Activated naive CD4-positive, alpha-beta T cell treated with anti-CD3 and anti-CD28 coated beads, Interleukin-2, amount 10 ng/mL, durations not matched to agents 7 days and 5 days (primary cell): ENCODE measurements at regions not wholly inside any gene's neighbourhood (a gene's known extent, or its start where the extent isn't known, plus 50 kb on each side); places are given as distances from the start of the nearest gene placed in this dataset.

Source experiments
- CTCF ChIA-PET: fragments of 350-600 bp; sonication (Branson Sonifier 250); formaldehyde crosslinking; loops from one replicate; lab custom pipeline; 2021; ENCODE audit warnings: antibody characterized with exemption; lab: Charles Lee
- DNase-seq: peaks from one replicate; pipeline ENCODE4 v3.0.0-alpha.2; 2020
- H3K27ac Mint-ChIP-seq: one replicate; pipeline ENCODE4 v1.8.0; 2021; ENCODE audit warnings: mild to moderate bottlenecking, moderate library complexity, mixed read lengths
- H3K27me3 Mint-ChIP-seq: one replicate; pipeline ENCODE4 v1.8.0; 2021; ENCODE audit warnings: mild to moderate bottlenecking, mixed read lengths
- H3K36me3 Mint-ChIP-seq: one replicate; pipeline ENCODE4 v1.8.0; 2021; ENCODE audit warnings: mixed read lengths
- H3K4me1 Mint-ChIP-seq: one replicate; pipeline ENCODE4 v1.8.0; 2021; ENCODE audit warnings: mixed read lengths
- H3K4me3 Mint-ChIP-seq: one replicate; pipeline ENCODE4 v1.8.0; 2021; ENCODE audit warnings: mild to moderate bottlenecking, moderate library complexity, mixed read lengths
- H3K9me3 Mint-ChIP-seq: one replicate; pipeline ENCODE4 v1.8.0; 2021; ENCODE audit warnings: mixed read lengths

DNA sequence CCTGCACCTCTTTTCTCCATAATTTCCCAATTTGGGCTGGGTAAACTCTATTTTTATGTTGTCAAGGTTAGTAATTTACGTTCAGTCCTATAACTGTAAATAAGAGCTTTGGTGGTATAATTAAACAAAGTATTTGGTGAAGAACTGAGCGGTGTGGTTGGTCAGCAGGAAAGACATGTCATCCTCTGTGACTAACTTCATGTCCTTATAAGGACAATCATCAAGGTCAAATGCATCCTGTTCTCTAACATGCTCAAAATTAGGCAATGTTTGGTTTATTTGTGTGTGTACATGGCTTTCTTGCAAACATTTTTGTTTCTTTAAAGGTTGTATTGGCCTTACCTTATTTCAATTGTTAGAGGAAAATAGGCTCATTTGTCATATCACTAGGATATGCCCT is 121.5 kb upstream of the NABP1 start:
- Mint-ChIP-seq H3K27me3 (peaks cover 27% of the 10 kb centered on the region), H3K27ac (no peak overlapping the region), H3K4me3 (no peak overlapping the region), H3K36me3 (no peaks in the 10 kb centered on the region), H3K9me3 (no peaks in the 10 kb centered on the region), H3K4me1 (peaks cover 2% of the 10 kb centered on the region)
- CTCF ChIA-PET = interaction anchor here (1.3 to 8.6 kb wide), 5 partner anchors 18 to 605 kb away, joined by 3 to 103 read pairs (median 6); no protein-coding TSS in a partner anchor
- no peak for DNase-seq

DNA sequence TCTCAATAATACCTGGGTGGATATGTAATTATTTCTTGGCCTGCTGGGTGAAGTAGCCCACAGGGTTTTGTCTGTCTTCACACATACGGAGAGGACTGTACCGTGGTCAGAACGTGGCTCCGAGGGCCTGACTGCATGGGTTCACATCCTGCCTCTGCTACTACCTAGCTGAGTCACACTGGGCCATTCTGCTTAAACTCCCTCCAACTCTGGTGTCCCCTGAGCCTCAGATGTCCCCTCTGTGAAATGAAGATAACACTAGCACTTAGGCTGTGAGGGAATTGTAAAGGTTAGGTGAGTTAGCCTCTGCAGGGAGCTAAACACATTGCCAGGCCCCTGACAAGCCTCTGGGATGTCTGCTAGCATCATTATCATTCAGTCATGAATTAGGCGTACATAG is 120.1 kb upstream of the NABP1 start:
- Mint-ChIP-seq H3K4me3 (no peak overlapping the region), H3K27me3 (peaks cover 31% of the 10 kb centered on the region), H3K27ac (no peak overlapping the region), H3K36me3 (no peaks in the 10 kb centered on the region), H3K9me3 (no peaks in the 10 kb centered on the region), H3K4me1 (peaks cover 2% of the 10 kb centered on the region)
- no peak for DNase-seq
- CTCF ChIA-PET = interaction anchor here (0.6 to 8.6 kb wide), 5 partner anchors 10 to 604 kb away, joined by 3 to 103 read pairs (median 3); no protein-coding TSS in a partner anchor

DNA sequence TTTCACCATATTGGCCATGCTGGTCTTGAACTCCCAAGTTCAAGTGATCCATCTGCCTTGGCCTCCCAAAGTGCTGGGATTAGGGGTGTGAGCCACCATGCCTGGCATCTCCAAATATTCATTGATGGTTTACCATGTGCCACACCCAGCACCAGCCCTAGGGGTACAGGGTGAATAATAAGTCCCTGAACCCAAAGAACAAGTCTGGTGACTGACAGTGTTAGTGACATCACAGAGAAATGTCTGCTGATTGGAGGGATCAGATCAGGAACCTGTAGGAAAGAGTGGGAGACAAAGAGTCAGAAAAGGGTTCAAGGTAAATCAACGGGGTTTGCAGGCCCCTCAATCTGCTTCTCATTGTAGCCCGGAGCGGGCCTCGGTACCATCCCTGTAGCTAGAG is 118.4 kb upstream of the NABP1 start:
- Mint-ChIP-seq H3K4me1 (peaks cover 9% of the 10 kb centered on the region), H3K36me3 (no peaks in the 10 kb centered on the region), H3K4me3 (no peak overlapping the region), H3K9me3 (no peaks in the 10 kb centered on the region), H3K27ac (no peak overlapping the region), H3K27me3 (peaks cover 36% of the 10 kb centered on the region)
- CTCF ChIA-PET = interaction anchor here (1.6 kb wide), 1 partner anchor 12 kb away, joined by 5 read pairs; no protein-coding TSS in a partner anchor
- DNase-seq = no peak

DNA sequence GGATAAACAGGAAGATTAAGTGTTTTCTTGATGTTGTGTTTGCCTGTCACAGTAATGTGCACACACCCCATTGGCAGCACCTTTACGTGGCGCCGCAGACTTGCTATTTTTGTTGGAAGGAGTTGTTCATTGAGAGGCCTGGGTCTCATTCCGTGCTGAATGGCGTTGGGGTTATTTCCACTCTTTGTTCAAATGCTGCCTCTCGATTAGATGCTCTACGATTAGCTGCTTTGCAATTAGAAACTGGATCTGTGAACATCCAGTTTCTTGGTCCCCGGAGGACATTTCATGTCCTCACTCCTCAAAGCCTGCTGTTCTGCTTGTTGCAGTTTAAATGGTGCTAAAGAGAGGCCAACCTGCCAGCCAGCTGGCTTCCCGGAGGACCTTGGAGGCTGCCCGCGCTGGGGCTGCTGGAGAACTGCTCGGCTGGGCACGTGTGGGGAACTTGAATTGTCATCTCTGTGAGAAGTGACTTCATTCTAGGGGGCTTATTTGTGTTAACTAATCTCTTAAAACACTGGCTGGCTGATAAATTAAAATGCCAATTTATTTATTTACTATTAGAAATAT is 117.4 kb upstream of the NABP1 start:
- H3K4me1 Mint-ChIP-seq = peaks cover 16% of the 10 kb centered on the region
- H3K27me3 Mint-ChIP-seq = peaks cover 41% of the 10 kb centered on the region
- H3K36me3 Mint-ChIP-seq = no peaks in the 10 kb centered on the region
- no peak overlapping the region for H3K27ac Mint-ChIP-seq
- no peaks in the 10 kb centered on the region for H3K9me3 Mint-ChIP-seq
- CTCF ChIA-PET = interaction anchor here (1.1 to 1.6 kb wide), 2 partner anchors 11 to 602 kb away, joined by 3 to 5 read pairs; no protein-coding TSS in a partner anchor
- no peak overlapping the region for H3K4me3 Mint-ChIP-seq
- DNase-seq = no peak

DNA sequence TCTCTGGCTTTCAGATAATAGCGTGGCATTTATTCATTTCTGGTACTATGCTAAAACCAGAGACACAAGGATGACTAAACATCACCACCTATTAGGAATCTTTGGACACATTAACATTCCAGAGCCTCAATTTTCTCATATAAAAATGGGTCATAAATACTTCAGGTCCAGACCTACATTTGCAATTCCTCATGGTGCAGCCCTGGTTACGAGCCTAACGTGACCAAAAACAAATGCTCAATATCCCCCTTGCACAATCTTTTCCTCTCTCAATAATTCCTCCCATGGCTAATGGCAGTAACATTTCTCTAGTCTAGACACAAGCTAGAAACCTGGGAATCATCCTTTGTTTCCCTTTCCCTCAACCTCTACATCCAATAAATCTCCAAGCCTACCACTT is 112.8 kb upstream of the NABP1 start:
- no peak overlapping the region for H3K4me3 Mint-ChIP-seq

DNA sequence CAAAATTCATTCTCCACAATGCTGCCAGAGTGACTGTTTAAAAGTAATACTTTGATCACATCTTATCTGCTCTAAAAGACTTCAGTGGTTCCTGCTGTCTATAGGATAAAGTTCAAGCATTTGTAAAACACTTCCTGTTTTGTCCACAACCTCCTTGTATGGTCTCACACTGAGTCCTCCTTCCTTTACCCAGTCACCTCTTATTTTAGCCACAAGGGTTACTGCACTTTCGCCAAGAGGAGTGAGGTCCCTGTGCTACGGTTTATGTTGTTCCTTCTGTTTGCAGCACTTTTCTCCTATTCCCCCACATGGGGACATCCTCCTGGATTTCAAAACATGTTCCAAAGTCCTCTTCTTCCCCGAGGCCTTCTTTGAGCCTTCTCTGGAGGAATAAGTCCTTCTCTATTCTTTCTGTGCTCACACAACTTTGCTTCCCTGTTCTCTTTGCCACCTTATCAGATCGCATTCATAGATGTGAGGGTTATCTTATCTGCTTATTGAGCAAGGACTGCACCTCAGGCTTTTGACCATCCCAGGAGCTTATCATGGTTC is 112.2 kb upstream of the NABP1 start:
- Mint-ChIP-seq H3K9me3 (no peaks in the 10 kb centered on the region), H3K27ac (no peak overlapping the region), H3K4me3 (no peak overlapping the region), H3K27me3 (peaks cover 61% of the 10 kb centered on the region), H3K4me1 (peaks cover 43% of the 10 kb centered on the region), H3K36me3 (no peaks in the 10 kb centered on the region)
- no peak for DNase-seq
- CTCF ChIA-PET = interaction anchor here (0.6 to 2.1 kb wide), 11 partner anchors 20 to 597 kb away, joined by 3 to 25 read pairs (median 4); partner anchors contain the start of gene NABP1

More for the DNA sequence above, 112.8 kb upstream of the NABP1 start:
- CTCF ChIA-PET = interaction anchor here (1.1 to 1.7 kb wide), 4 partner anchors 11 to 598 kb away, joined by 3 to 8 read pairs (median 3); partner anchors contain the start of gene NABP1
- no peaks in the 10 kb centered on the region for H3K36me3 Mint-ChIP-seq
- peaks cover 64% of the 10 kb centered on the region for H3K27me3 Mint-ChIP-seq
- no peaks in the 10 kb centered on the region for H3K9me3 Mint-ChIP-seq
- peaks cover 37% of the 10 kb centered on the region for H3K4me1 Mint-ChIP-seq
- no peak for DNase-seq
- no peak overlapping the region for H3K27ac Mint-ChIP-seq

DNA sequence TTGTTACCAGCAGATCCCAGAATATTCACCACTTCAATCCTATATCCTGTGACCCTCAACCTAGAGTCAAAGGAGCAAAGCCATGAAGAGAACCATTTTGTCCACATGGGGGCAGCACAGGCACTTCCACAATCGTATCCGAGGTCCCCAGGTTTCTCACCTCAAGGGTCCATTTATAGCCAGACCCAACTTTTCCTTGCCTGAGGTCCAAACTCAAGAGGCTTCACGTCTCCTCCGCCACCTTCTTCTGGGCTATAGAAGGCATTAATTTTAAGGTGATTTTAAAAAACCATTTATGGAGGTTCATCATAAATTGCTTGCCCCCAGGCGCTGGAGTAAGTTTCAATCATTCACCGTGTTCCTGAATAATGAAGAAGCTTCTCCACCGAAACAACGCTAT is 111.6 kb upstream of the NABP1 start:
- CTCF ChIA-PET = interaction anchor here (0.6 to 2.1 kb wide), 24 partner anchors 13 to 596 kb away, joined by 3 to 25 read pairs (median 4); partner anchors contain the start of gene NABP1
- Mint-ChIP-seq H3K9me3 (no peaks in the 10 kb centered on the region), H3K27me3 (peaks cover 60% of the 10 kb centered on the region), H3K4me3 (no peak overlapping the region), H3K4me1 (peaks cover 49% of the 10 kb centered on the region), H3K36me3 (no peaks in the 10 kb centered on the region), H3K27ac (no peak overlapping the region)
- peak; percentile 77 for DNase-seq

DNA sequence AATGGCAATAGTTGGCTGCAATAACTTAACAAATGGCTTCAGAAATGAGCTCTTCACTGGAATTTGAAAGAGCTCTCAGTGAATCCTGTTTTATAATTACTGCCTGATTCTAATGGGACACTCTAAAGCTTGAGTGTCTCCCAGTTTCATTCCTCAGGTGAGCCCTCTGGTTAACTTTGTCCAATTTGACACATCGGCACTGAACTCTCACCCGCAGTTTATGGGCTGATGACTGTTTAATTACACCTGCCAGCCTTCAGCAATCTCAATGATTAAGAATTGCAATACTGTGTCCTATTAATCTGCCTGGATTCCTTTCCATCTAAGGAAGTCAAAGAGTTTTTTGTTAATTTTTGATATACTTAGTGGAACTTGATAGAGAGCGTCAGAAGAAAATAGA is 110.7 kb upstream of the NABP1 start:
- Mint-ChIP-seq H3K9me3 (no peaks in the 10 kb centered on the region), H3K27ac (no peak overlapping the region), H3K36me3 (no peaks in the 10 kb centered on the region), H3K27me3 (peaks cover 55% of the 10 kb centered on the region), H3K4me1 (peaks cover 51% of the 10 kb centered on the region), H3K4me3 (no peak overlapping the region)
- CTCF ChIA-PET = interaction anchor here (0.6 to 2.1 kb wide), 25 partner anchors 9 to 595 kb away, joined by 3 to 25 read pairs (median 4); no protein-coding TSS in a partner anchor
- DNase-seq = no peak

DNA sequence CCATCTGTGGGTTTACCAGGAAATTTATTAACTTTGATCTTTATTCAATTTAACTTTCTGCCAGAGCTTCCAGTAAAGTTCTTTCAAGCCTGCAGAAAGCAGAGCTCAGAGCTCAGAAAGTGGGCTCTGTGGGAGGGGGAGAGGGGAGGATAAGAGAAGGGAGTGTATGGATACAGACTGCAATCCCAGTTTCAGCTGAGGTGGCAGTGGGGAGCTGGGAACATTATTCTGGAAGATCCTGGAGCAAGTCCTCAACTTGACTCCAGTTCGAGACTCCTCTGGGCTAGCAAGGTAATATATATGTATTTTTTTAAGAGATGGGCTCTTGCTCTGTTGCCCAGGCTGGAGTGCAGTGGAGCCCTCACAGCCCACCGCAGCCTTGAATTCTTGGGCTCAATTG is 108.9 kb upstream of the NABP1 start:
- no peak overlapping the region for H3K4me3 Mint-ChIP-seq
- H3K9me3 Mint-ChIP-seq = no peaks in the 10 kb centered on the region
- peaks cover 45% of the 10 kb centered on the region for H3K27me3 Mint-ChIP-seq
- CTCF ChIA-PET = interaction anchor here (1.0 to 2.8 kb wide), 9 partner anchors 69 to 594 kb away, joined by 3 to 20 read pairs (median 5); partner anchors contain the start of gene NABP1
- H3K27ac Mint-ChIP-seq = no peak overlapping the region
- peaks cover 59% of the 10 kb centered on the region for H3K4me1 Mint-ChIP-seq
- H3K36me3 Mint-ChIP-seq = no peaks in the 10 kb centered on the region
- DNase-seq = no peak

DNA sequence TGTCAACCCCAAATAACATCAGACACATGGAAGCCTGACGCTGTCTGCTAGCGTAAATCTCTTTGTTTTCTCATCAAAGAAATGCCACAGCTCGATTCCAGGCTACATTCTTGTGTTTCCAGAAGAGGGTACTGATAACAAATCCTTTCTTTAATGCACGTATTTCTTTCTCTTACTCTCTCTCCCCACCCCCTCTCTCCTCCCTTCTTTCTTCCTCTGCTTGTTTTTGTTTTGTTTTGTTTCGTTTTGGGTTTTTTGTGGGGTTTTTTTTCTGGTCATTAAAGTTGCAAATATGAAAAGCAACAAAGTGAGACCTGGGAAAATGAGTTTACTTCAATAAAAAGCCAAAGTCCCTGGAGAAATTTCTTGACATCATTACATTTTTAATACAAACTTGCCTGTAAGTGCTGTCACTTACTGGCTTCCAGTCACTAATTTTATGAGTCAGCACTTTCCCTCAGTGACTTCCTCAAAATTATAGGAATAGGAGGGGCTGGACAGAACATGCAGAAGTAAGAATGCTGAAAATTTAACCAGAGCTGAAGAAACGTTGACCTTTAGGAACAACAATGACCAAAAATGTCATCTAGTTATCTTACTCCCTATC is 106.7 kb upstream of the NABP1 start:
- peak overlapping the region; percentile 17 for H3K4me3 Mint-ChIP-seq
- peaks cover 26% of the 10 kb centered on the region for H3K27me3 Mint-ChIP-seq
- peak overlapping the region; percentile 62 for H3K27ac Mint-ChIP-seq
- H3K4me1 Mint-ChIP-seq = peaks cover 39% of the 10 kb centered on the region
- DNase-seq = peak; percentile 46
- no peaks in the 10 kb centered on the region for H3K36me3 Mint-ChIP-seq
- H3K9me3 Mint-ChIP-seq = no peaks in the 10 kb centered on the region
- CTCF ChIA-PET = interaction anchor here (0.6 to 3.9 kb wide), 10 partner anchors 11 to 591 kb away, joined by 3 to 23 read pairs (median 5); no protein-coding TSS in a partner anchor

DNA sequence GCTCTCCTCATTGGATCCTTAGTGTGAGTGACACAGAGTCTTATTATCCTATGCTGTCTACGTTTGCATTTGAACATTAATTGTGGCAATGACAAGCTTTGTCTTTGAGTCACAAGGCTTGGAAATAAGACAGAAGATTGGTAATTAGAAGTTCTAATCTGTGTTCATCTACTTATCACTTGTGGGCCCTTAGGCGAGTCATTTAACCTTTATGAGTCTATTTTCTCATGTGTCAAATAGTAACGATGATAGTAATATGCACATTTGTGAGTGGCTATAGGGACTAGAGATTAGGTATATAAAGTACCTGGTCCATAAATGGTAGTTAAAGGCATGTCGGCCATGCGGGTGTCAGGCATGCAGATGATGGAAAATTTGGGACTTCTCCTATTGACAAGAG is 105.6 kb upstream of the NABP1 start:
- no peak overlapping the region for H3K27ac Mint-ChIP-seq
- no peaks in the 10 kb centered on the region for H3K9me3 Mint-ChIP-seq
- DNase-seq = no peak
- no peak overlapping the region for H3K4me3 Mint-ChIP-seq
- no peaks in the 10 kb centered on the region for H3K36me3 Mint-ChIP-seq
- peaks cover 26% of the 10 kb centered on the region for H3K27me3 Mint-ChIP-seq
- peaks cover 33% of the 10 kb centered on the region for H3K4me1 Mint-ChIP-seq
- CTCF ChIA-PET = interaction anchor here (1.3 to 3.9 kb wide), 5 partner anchors 102 to 590 kb away, joined by 3 to 23 read pairs (median 5); no protein-coding TSS in a partner anchor

DNA sequence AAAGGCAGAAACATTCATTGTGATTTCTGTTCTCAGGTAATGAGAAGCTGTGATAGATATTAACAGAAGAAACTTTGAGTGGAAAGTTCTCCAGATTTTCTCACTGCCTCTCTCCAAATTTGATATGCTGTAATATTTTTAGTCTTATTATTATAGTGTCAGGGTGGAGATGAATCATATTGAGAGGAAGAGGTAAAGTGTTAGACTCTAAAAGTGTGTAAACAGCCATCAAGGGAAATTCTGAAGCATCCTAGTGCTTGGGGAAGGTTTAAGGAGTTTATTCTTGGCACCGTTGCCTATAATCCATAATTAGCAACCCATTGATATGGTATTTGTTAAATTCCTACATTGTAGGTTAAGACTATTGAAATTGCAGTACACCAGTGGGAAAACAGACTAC is 104.7 kb upstream of the NABP1 start:
- no peak overlapping the region for H3K27ac Mint-ChIP-seq
- H3K4me3 Mint-ChIP-seq = no peak overlapping the region
- no peaks in the 10 kb centered on the region for H3K9me3 Mint-ChIP-seq
- H3K4me1 Mint-ChIP-seq = peaks cover 33% of the 10 kb centered on the region
- no peaks in the 10 kb centered on the region for H3K36me3 Mint-ChIP-seq
- CTCF ChIA-PET = interaction anchor here (1.3 to 3.9 kb wide), 3 partner anchors 116 to 589 kb away, joined by 3 to 23 read pairs (median 11); no protein-coding TSS in a partner anchor
- DNase-seq = no peak
- peaks cover 19% of the 10 kb centered on the region for H3K27me3 Mint-ChIP-seq

DNA sequence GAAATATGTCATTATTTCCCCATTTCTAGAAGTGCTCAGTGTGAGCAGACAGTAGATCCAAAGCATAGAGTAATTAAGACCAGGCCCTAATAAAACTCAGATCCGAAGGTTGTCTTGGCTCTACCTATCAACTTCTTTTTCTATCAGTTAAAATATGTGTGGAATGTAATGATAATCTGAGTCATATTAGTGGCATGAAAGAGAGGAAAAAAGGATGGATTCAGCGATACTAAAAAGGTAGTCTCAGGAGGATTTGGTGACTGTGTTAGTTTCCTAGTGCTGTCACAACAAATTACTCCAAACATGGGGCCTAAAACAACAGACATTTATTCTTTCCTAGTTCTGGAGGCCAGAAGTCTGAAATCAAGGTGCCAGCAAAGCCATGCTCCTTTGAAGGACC is 103.7 kb upstream of the NABP1 start:
- H3K27ac Mint-ChIP-seq = no peak overlapping the region

DNA sequence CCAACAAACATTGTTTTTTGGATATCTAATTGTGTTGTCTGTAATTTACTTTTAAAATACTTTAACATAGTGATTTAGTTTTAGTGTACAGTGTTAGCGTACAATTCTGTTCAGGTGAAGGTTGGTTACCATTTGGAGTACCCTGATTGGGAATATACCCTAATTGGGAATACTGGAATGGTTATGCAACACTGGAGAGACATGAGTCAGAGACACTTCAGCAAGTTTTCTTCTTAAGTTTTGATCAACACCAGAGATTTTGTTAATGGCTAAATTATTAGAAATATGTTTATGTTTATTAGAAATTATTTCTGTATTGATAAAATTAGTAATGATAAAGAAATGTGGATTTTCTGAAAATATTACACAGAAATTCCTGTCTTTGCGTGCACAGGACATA is 100.3 kb upstream of the NABP1 start:
- DNase-seq = no peak
- CTCF ChIA-PET = interaction anchor here (1.4 kb wide), 1 partner anchor 114 kb away, joined by 3 read pairs; no protein-coding TSS in a partner anchor

More for the DNA sequence above, 103.7 kb upstream of the NABP1 start:
- Mint-ChIP-seq H3K9me3 (no peaks in the 10 kb centered on the region), H3K4me3 (no peak overlapping the region), H3K4me1 (peaks cover 30% of the 10 kb centered on the region), H3K27me3 (peaks cover 10% of the 10 kb centered on the region), H3K36me3 (no peaks in the 10 kb centered on the region)
- DNase-seq = no peak
- CTCF ChIA-PET = interaction anchor here (0.9 to 3.9 kb wide), 3 partner anchors 10 to 117 kb away, joined by 3 to 23 read pairs (median 4); no protein-coding TSS in a partner anchor

More for the DNA sequence above, 100.3 kb upstream of the NABP1 start:
- Mint-ChIP-seq H3K9me3 (no peaks in the 10 kb centered on the region), H3K4me3 (no peak overlapping the region), H3K27me3 (no peaks in the 10 kb centered on the region), H3K27ac (no peak overlapping the region), H3K36me3 (no peaks in the 10 kb centered on the region), H3K4me1 (peaks cover 8% of the 10 kb centered on the region)
